Upper lobe of right lung (tissue), 1 donor: ENCODE measurements at regions not wholly inside any gene's neighbourhood (a gene's known extent, or its start where the extent isn't known, plus 50 kb on each side); places are given as distances from the start of the nearest gene placed in this dataset.

Source experiments
- ATAC-seq: fragments of 200-7000 bp; cut with Tn5 transposase; one replicate; pipeline ENCODE4 v1.9.1; 2020; ENCODE audit warnings: mild to moderate bottlenecking, moderate library complexity
- DNase-seq: peaks from one replicate; pipeline ENCODE4 v3.0.0-alpha.2; 2020
- H3K27ac ChIP-seq: fragments of 200-600 bp; one replicate; pipeline ENCODE4 v1.8.0; 2022
- H3K27me3 ChIP-seq: fragments of 200-600 bp; one replicate; pipeline ENCODE4 v1.8.0; 2022; ENCODE audit warnings: mild to moderate bottlenecking
- H3K36me3 ChIP-seq: fragments of 200-600 bp; one replicate; pipeline ENCODE4 v1.8.0; 2022
- H3K4me1 ChIP-seq: fragments of 200-600 bp; one replicate; pipeline ENCODE4 v1.8.0; 2022
- H3K4me3 ChIP-seq: fragments of 200-600 bp; one replicate; pipeline ENCODE4 v1.8.0; 2022; ENCODE audit warnings: mild to moderate bottlenecking
- H3K9me3 ChIP-seq: fragments of 200-600 bp; one replicate; pipeline ENCODE4 v1.8.0; 2022
- intact Hi-C: fragments of 100-400 bp; cut with DNase I; formaldehyde crosslinking; loops from one replicate; pipeline ENCODE4 v1.11.0; 2022
- TF ChIP-seq, protein P1 (sequence below): fragments of 200-600 bp; IDR thresholded peaks from one replicate; pipeline ENCODE4 v1.8.0; 2022; ENCODE audit warnings: antibody characterized with exemption
- donor health status: DM: no; HTN: yes; CAD: no; lungs with severe emphysema.

DNA sequence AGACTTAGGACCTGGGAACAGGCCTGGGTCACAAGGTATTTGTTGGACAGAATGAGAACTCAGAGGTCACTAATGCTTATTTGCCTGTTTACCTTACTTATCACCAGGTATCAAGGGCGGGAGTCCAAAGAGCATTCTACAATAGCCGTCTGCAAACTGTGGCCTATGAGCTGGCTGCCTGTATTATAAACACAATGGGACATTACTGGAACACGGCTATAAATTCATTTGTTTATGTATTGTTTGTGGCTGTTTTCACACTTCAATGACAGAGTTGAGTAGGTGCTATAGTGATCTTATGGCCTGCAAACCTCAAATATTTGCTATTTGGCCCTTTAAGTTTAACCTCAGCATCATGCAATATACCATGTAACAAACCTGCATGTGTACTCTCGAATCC lies 76.6 kb upstream of the ASTN2 start:
- Histone ChIP-seq H3K4me1 (no peaks in the 10 kb centered on the region), H3K9me3 (no peaks in the 10 kb centered on the region), H3K27ac (no peak overlapping the region), H3K36me3 (no peaks in the 10 kb centered on the region), H3K27me3 (no peaks in the 10 kb centered on the region), H3K4me3 (no peak overlapping the region)
- ATAC-seq (no peak), DNase-seq (no peak)
- intact Hi-C loops, result no loop called here
- TF ChIP-seq, protein P1, sequence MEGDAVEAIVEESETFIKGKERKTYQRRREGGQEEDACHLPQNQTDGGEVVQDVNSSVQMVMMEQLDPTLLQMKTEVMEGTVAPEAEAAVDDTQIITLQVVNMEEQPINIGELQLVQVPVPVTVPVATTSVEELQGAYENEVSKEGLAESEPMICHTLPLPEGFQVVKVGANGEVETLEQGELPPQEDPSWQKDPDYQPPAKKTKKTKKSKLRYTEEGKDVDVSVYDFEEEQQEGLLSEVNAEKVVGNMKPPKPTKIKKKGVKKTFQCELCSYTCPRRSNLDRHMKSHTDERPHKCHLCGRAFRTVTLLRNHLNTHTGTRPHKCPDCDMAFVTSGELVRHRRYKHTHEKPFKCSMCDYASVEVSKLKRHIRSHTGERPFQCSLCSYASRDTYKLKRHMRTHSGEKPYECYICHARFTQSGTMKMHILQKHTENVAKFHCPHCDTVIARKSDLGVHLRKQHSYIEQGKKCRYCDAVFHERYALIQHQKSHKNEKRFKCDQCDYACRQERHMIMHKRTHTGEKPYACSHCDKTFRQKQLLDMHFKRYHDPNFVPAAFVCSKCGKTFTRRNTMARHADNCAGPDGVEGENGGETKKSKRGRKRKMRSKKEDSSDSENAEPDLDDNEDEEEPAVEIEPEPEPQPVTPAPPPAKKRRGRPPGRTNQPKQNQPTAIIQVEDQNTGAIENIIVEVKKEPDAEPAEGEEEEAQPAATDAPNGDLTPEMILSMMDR, result no peak

DNA sequence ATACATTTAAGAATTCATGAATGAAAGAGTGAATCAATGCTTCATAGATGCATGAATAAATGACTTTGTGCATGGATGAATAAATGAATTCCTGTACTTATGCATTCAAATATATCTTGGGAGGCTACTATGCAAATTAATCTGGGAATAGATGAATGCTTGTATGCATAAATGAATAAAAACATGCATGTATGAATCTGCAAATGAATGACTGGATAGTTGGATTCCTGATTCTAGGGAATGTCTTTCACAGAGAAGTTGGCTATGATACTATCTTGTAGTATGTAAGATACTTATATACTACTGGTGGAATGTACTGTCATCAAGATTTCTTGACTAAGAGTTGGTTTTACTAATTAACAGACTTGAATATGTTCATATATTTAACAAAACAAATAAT lies 75.3 kb upstream of the ASTN2 start:
- H3K27me3 ChIP-seq, result no peaks in the 10 kb centered on the region
- no peaks in the 10 kb centered on the region for H3K4me1 ChIP-seq
- no peak overlapping the region for H3K4me3 ChIP-seq
- TF ChIP-seq, protein P1, result no peak
- no peaks in the 10 kb centered on the region for H3K36me3 ChIP-seq
- intact Hi-C loops, result no loop called here
- no peaks in the 10 kb centered on the region for H3K9me3 ChIP-seq
- no peak for ATAC-seq
- H3K27ac ChIP-seq, result no peak overlapping the region
- no peak for DNase-seq

DNA sequence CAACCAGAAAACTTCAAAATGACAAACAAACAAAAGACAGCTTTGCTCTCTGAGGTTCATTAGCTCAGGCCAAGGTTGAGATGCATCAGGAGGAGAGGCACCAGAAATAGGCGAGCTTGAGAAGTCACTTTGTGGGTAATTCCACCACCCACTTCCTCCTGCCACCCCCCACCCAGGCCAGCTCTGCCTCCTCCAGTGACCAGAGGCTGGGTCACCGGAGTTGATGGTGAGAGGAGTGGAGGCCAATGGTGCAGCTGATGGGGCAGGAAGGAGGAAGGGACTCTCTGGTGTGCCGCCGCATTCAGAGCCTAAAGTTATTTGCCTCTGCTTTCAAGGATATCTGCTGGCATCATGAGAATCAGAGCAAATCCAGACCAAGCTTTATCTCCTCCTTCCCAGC lies 73.8 kb upstream of the ASTN2 start:
- no peaks in the 10 kb centered on the region for H3K36me3 ChIP-seq
- TF ChIP-seq, protein P1, result no peak
- DNase-seq (no peak), ATAC-seq (no peak)
- H3K9me3 ChIP-seq, result no peaks in the 10 kb centered on the region
- H3K27me3 ChIP-seq, result no peaks in the 10 kb centered on the region
- no peaks in the 10 kb centered on the region for H3K4me1 ChIP-seq
- no peak overlapping the region for H3K4me3 ChIP-seq
- H3K27ac ChIP-seq, result no peak overlapping the region
- intact Hi-C loops, result no loop called here

DNA sequence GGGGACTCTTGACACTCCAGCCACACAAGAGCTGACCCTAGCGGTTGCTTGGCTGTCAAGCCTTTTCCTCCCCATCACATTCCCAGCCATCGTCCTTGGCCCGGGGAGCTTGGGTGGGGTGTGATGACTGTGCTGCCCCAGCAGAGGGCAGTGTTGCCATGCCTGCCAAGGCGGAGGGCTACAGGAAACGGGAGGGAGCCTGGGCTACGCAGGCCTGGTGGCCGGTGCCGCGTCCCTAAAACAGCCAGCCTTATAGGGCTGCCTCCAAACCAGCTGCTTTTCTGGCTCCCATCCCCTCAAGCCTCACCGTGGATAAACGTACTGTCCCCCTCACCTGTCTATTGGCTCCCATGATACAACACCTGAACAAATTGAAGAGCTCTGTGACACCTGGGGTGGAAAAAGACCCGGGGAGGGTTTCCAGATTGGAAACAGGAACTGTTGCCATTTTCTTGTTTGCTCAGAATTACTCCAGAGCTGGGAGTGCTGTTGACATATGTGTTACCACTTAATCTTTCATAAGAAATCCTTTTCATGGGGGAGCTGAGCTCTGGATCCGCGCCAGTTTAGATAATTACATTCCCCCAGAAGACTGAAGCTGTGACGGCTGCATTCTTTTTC lies 72.8 kb upstream of the ASTN2 start:
- DNase-seq (peak; percentile 86), ATAC-seq (peak; percentile 99)
- intact Hi-C loops, result no loop called here
- TF ChIP-seq, protein P1, result peak; percentile 90
- H3K27ac ChIP-seq, result no peak overlapping the region
- H3K9me3 ChIP-seq, result no peaks in the 10 kb centered on the region
- no peak overlapping the region for H3K4me3 ChIP-seq
- no peaks in the 10 kb centered on the region for H3K27me3 ChIP-seq
- H3K4me1 ChIP-seq, result no peaks in the 10 kb centered on the region
- H3K36me3 ChIP-seq, result no peaks in the 10 kb centered on the region

DNA sequence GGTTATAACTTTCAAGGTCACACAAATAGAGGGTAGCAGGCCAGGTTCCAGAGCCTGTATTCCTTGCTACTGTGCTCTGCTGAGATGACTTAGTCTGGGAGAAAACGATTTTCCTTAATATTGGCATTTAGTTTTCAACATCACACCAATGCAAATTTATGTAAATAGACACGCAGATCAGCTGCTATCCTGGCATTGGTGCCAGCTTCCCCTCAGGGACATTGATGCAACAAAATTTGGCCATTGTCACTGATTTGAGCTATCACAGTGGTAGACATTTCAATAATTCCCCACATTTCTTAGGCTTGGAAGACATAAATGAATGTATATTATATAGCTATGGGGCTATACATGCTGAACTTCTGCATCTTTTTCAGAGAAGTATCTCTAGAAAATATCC lies 71.6 kb upstream of the ASTN2 start:
- Histone ChIP-seq H3K9me3 (no peaks in the 10 kb centered on the region), H3K4me3 (no peak overlapping the region), H3K27ac (no peak overlapping the region), H3K27me3 (no peaks in the 10 kb centered on the region), H3K4me1 (no peaks in the 10 kb centered on the region), H3K36me3 (no peaks in the 10 kb centered on the region)
- no peak for DNase-seq
- TF ChIP-seq, protein P1, result no peak
- no peak for ATAC-seq
- intact Hi-C loops, result no loop called here

DNA sequence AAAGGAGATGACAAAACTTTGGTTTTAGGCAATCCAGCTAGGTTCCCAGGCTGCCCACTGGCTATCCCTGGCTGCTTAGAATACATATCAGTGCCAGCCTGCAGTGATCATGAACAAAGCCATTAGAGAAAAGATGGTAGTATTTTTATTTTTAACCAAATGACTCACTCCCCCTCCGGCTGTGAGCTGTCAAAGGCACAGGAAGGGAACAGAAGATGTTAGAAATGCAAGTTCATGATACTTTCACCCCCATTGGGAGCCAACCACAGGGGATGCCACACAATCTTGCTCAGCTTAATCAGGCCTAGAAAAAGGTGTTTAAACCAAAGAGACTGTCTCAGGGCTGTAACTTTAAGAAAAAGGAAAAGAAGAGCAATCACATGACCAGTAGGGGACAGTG lies 70.3 kb upstream of the ASTN2 start:
- intact Hi-C loops, result no loop called here
- no peaks in the 10 kb centered on the region for H3K27me3 ChIP-seq
- TF ChIP-seq, protein P1, result no peak

More for the DNA sequence above, 70.3 kb upstream of the ASTN2 start:
- no peak for DNase-seq
- no peaks in the 10 kb centered on the region for H3K36me3 ChIP-seq
- H3K27ac ChIP-seq, result no peak overlapping the region
- H3K9me3 ChIP-seq, result no peaks in the 10 kb centered on the region
- no peaks in the 10 kb centered on the region for H3K4me1 ChIP-seq
- no peak for ATAC-seq
- no peak overlapping the region for H3K4me3 ChIP-seq
